ENCODE measurements at regions not wholly inside any gene's neighbourhood (a gene's known extent, or its start where the extent isn't known, plus 50 kb on each side); places are given as distances from the start of the nearest gene placed in this dataset.
A peak's percentile ranks its signal among the peaks of the same experiment; 100 is the strongest.

GRCh38 chr7:17521437-17521836 is 223.0 kb downstream of the AHR start:
- Histone ChIP-seq H3K4me2 (ENCODE audit: insufficient read depth, low read length) (peak overlapping the region; percentile 51), H3K36me3 (ENCODE audit: insufficient read depth, low read length) (no peaks in the 10 kb centered on the region), H3K27me3 (ENCODE audit: insufficient read depth, low read length) (no peaks in the 10 kb centered on the region), H3K27ac (ENCODE audit: low read depth, low read length) (peak overlapping the region; percentile 80), H4K20me1 (ENCODE audit: insufficient read depth, low read length) (no peaks in the 10 kb centered on the region), H2AFZ (ENCODE audit: low read length) (no peak overlapping the region), H3K4me3 (ENCODE audit: insufficient read depth, low read length) (no peak overlapping the region), H3K4me1 (ENCODE audit: insufficient read depth, low read length) (peaks cover 43% of the 10 kb centered on the region), H3K9me3 (ENCODE audit: low read depth, low read length) (no peaks in the 10 kb centered on the region), H3K79me2 (ENCODE audit: insufficient read depth, low read length) (no peaks in the 10 kb centered on the region)
- DNase-seq (ENCODE audit: insufficient read length, low spot score, missing footprints): peak; percentile 34
- TF ChIP-seq CTCF (IDR thresholded peaks at IDR 0.05; ENCODE audit: extremely low read depth, low read depth, low read length): no peak

DNA sequence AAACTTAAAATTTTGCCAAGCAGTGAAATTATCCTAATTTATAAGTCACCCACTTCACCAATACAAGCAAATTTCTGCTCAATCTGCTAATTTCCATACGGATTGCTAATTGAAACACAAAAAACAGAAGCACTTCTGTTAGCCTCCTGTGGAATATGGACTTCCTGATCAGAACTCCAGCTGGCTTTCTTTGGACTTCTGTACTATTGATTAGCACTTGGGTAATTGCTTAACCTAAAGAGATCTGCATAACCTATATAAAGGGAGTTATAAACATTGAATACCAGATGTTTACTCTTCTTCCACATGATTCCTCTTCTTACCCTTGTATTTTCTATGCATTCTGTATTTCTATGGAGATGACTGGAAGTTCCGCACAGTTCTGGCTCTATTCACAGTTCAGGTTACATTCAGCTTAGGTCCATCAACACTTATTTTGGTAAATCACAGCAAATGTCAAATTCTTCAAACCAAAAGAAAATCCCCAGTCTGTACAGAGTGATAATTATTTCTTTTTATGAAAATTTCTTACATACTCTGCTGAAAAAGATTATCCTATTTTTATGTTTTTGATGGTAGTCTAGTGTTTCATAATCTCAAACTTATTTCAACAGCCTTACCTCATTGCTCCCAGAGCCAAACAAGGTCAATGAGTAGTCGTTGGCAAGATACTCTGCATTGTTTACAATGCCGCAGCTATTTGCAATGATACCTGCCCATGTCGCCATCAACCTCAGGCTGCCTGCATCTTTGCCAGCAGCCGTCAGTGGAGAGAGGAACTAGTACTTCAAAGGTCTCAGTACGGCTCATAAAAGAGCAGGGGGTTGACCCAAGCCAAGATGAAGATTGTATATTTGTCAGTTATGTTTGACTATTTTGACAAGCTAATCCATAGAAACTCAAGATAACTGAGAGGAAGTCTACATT is 225.6 kb downstream of the AHR start:
- no peaks in the 10 kb centered on the region for H3K9me3 ChIP-seq (ENCODE audit: low read depth, low read length)
- no peak for DNase-seq (ENCODE audit: insufficient read length, low spot score, missing footprints)
- no peaks in the 10 kb centered on the region for H3K27me3 ChIP-seq (ENCODE audit: insufficient read depth, low read length)
- H3K4me3 ChIP-seq (ENCODE audit: insufficient read depth, low read length): peak overlapping the region; percentile 27
- H3K79me2 ChIP-seq (ENCODE audit: insufficient read depth, low read length): no peaks in the 10 kb centered on the region
- no peak for TF ChIP-seq CTCF (IDR thresholded peaks at IDR 0.05; ENCODE audit: extremely low read depth, low read depth, low read length)
- no peaks in the 10 kb centered on the region for H4K20me1 ChIP-seq (ENCODE audit: insufficient read depth, low read length)
- peak overlapping the region; percentile 93 for H3K27ac ChIP-seq (ENCODE audit: low read depth, low read length)
- H2AFZ ChIP-seq (ENCODE audit: low read length): peak overlapping the region; percentile 39
- no peaks in the 10 kb centered on the region for H3K36me3 ChIP-seq (ENCODE audit: insufficient read depth, low read length)
- peaks cover 54% of the 10 kb centered on the region for H3K4me1 ChIP-seq (ENCODE audit: insufficient read depth, low read length)
- H3K4me2 ChIP-seq (ENCODE audit: insufficient read depth, low read length): peak overlapping the region; percentile 67

GRCh38 chr7:17524746-17525145 is 226.3 kb downstream of the AHR start:
- H3K4me2 ChIP-seq (ENCODE audit: insufficient read depth, low read length): peak overlapping the region; percentile 67
- TF ChIP-seq CTCF (IDR thresholded peaks at IDR 0.05; ENCODE audit: extremely low read depth, low read depth, low read length): no peak
- H3K4me3 ChIP-seq (ENCODE audit: insufficient read depth, low read length): peak overlapping the region; percentile 27
- DNase-seq (ENCODE audit: insufficient read length, low spot score, missing footprints): no peak
- no peaks in the 10 kb centered on the region for H3K79me2 ChIP-seq (ENCODE audit: insufficient read depth, low read length)
- H3K36me3 ChIP-seq (ENCODE audit: insufficient read depth, low read length): no peaks in the 10 kb centered on the region
- H2AFZ ChIP-seq (ENCODE audit: low read length): peak overlapping the region; percentile 39
- H3K4me1 ChIP-seq (ENCODE audit: insufficient read depth, low read length): peaks cover 56% of the 10 kb centered on the region
- H4K20me1 ChIP-seq (ENCODE audit: insufficient read depth, low read length): no peaks in the 10 kb centered on the region
- peak overlapping the region; percentile 93 for H3K27ac ChIP-seq (ENCODE audit: low read depth, low read length)
- H3K27me3 ChIP-seq (ENCODE audit: insufficient read depth, low read length): no peaks in the 10 kb centered on the region
- no peaks in the 10 kb centered on the region for H3K9me3 ChIP-seq (ENCODE audit: low read depth, low read length)

DNA sequence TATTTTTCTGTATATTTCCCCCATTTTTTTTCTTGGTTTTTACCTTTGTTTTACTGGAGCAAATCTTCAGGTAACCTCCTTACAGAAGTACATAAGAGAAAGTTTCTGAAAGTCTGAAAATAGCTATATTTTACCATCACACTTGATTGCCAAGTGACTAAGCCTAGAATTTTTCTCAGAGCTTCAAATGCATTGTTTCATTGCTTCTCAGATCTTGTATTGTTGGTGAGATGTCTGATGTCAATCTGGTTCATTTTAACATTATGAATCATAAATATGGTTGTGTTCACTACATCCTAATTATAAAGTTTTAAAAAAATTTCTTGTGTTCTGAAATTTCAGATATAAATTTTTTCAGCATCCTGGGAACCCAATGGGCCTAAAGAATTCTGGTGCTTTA is 228.2 kb downstream of the AHR start:
- H3K27ac ChIP-seq (ENCODE audit: low read depth, low read length): peak overlapping the region; percentile 93
- H4K20me1 ChIP-seq (ENCODE audit: insufficient read depth, low read length): no peaks in the 10 kb centered on the region
- TF ChIP-seq CTCF (IDR thresholded peaks at IDR 0.05; ENCODE audit: extremely low read depth, low read depth, low read length): no peak
- H3K4me2 ChIP-seq (ENCODE audit: insufficient read depth, low read length): no peak overlapping the region
- H3K4me1 ChIP-seq (ENCODE audit: insufficient read depth, low read length): peaks cover 53% of the 10 kb centered on the region
- H3K4me3 ChIP-seq (ENCODE audit: insufficient read depth, low read length): no peak overlapping the region
- no peak for DNase-seq (ENCODE audit: insufficient read length, low spot score, missing footprints)
- H2AFZ ChIP-seq (ENCODE audit: low read length): no peak overlapping the region
- no peaks in the 10 kb centered on the region for H3K79me2 ChIP-seq (ENCODE audit: insufficient read depth, low read length)
- H3K9me3 ChIP-seq (ENCODE audit: low read depth, low read length): no peaks in the 10 kb centered on the region
- H3K27me3 ChIP-seq (ENCODE audit: insufficient read depth, low read length): no peaks in the 10 kb centered on the region
- no peaks in the 10 kb centered on the region for H3K36me3 ChIP-seq (ENCODE audit: insufficient read depth, low read length)
